Mesenchymal stem cell (in vitro differentiated cells and primary cell): ENCODE measurements at regions not wholly inside any gene's neighbourhood (a gene's known extent, or its start where the extent isn't known, plus 50 kb on each side); places are given as distances from the start of the nearest gene placed in this dataset.

Experiments
- DNase-seq: peaks from one replicate; pipeline ENCODE4 v3.0.0-alpha.2; 2013
- H2AFZ ChIP-seq: one replicate; pipeline ENCODE4 v1.6.1; 2013; ENCODE audit warnings: low read depth, mild to moderate bottlenecking, control low read depth, inconsistent platforms, low read length, moderate library complexity
- H2AK5ac ChIP-seq: 2 replicates; pipeline ENCODE4 v1.6.1; 2013; ENCODE audit warnings: low read length, moderate library complexity, mild to moderate bottlenecking, inconsistent platforms; ENCODE audit not compliant: severe bottlenecking
- H2BK120ac ChIP-seq: one replicate; pipeline ENCODE4 v1.6.1; 2013; ENCODE audit warnings: low read depth, mild to moderate bottlenecking, inconsistent platforms, low read length, moderate library complexity
- H2BK12ac ChIP-seq, 2 experiments: one replicate each; pipeline ENCODE4 v1.6.1; 2013; ENCODE audit warnings: inconsistent platforms in 2 of 2, low read length in 2 of 2, mild to moderate bottlenecking in 2 of 2, moderate library complexity in 2 of 2, control low read depth in 1 of 2
- H2BK15ac ChIP-seq: one replicate; pipeline ENCODE4 v1.6.1; 2013; ENCODE audit warnings: mild to moderate bottlenecking, low read depth, inconsistent platforms; ENCODE audit not compliant: poor library complexity, severe bottlenecking
- H2BK5ac ChIP-seq: 2 replicates; pipeline ENCODE4 v1.6.1; 2013; ENCODE audit warnings: low read depth, mild to moderate bottlenecking, low read length, control low read depth, inconsistent platforms; ENCODE audit not compliant: poor library complexity, severe bottlenecking
- H3K14ac ChIP-seq, 2 experiments: one replicate each; pipeline ENCODE4 v1.6.1; 2013; ENCODE audit warnings: inconsistent platforms in 2 of 2, low read length in 2 of 2, control low read depth in 1 of 2, mild to moderate bottlenecking in 1 of 2, moderate library complexity in 1 of 2
- H3K18ac ChIP-seq, 2 experiments: one replicate each; pipeline ENCODE4 v1.6.1; 2013; ENCODE audit warnings: inconsistent platforms in 2 of 2, low read length in 2 of 2, control low read depth in 1 of 2, low read depth in 1 of 2, mild to moderate bottlenecking in 1 of 2
- H3K23ac ChIP-seq, 2 experiments: one replicate each; pipeline ENCODE4 v1.6.1; 2013; ENCODE audit warnings: inconsistent platforms in 2 of 2, low read length in 2 of 2, mild to moderate bottlenecking in 2 of 2, moderate library complexity in 2 of 2, control low read depth in 1 of 2
- H3K27ac ChIP-seq: 2 replicates; pipeline ENCODE4 v1.5.1; 2013; ENCODE audit warnings: mild to moderate bottlenecking, moderate library complexity, low read length, control low read depth, inconsistent platforms; ENCODE audit not compliant: poor library complexity, severe bottlenecking
- H3K27me3 ChIP-seq, 2 experiments: 2 replicates each; pipeline versions ENCODE4 v1.6.1 to v1.7.0; 2013; ENCODE audit warnings: low read length in 2 of 2, mild to moderate bottlenecking in 2 of 2, moderate library complexity in 2 of 2, control low read depth in 1 of 2, inconsistent platforms in 1 of 2; ENCODE audit not compliant: control insufficient read depth in 1 of 2, insufficient read depth in 1 of 2
- H3K36me3 ChIP-seq, 2 experiments: 2 replicates each; pipeline versions ENCODE4 v1.6.1 to v1.7.0; 2013; ENCODE audit warnings: low read length in 2 of 2, control low read depth in 1 of 2, inconsistent platforms in 1 of 2, low read depth in 1 of 2, mild to moderate bottlenecking in 1 of 2; ENCODE audit not compliant: insufficient read depth in 2 of 2, control insufficient read depth in 1 of 2
- H3K4ac ChIP-seq, 2 experiments: one replicate each; pipeline ENCODE4 v1.6.1; 2013; ENCODE audit warnings: inconsistent platforms in 2 of 2, low read length in 2 of 2, mild to moderate bottlenecking in 2 of 2, moderate library complexity in 2 of 2, control low read depth in 1 of 2, low read depth in 1 of 2
- H3K4me1 ChIP-seq: 2 replicates; pipeline ENCODE4 v1.6.1; 2013; ENCODE audit warnings: low read depth, low read length, control low read depth; ENCODE audit not compliant: control insufficient read depth, insufficient read depth
- H3K4me2 ChIP-seq: 2 replicates; pipeline ENCODE4 v1.6.1; 2013; ENCODE audit warnings: low read length, mild to moderate bottlenecking, inconsistent platforms; ENCODE audit not compliant: poor library complexity, severe bottlenecking
- H3K4me3 ChIP-seq, 2 experiments: 2 replicates each; pipeline versions ENCODE4 v1.5.1 to v1.7.0; 2013; ENCODE audit warnings: low read length in 2 of 2, mild to moderate bottlenecking in 2 of 2, control low read depth in 1 of 2, low read depth in 1 of 2; ENCODE audit not compliant: insufficient read depth in 1 of 2
- H3K79me1 ChIP-seq: replicated peaks from 2 replicates; pipeline ENCODE4 v1.6.1; 2013; ENCODE audit warnings: mild to moderate bottlenecking, control low read depth, low read length, inconsistent platforms; ENCODE audit not compliant: poor library complexity, severe bottlenecking
- H3K9ac ChIP-seq: 2 replicates; pipeline ENCODE4 v1.7.0; 2013; ENCODE audit warnings: mild to moderate bottlenecking, low read length, moderate library complexity
- H3K9me3 ChIP-seq: 2 replicates; pipeline ENCODE4 v1.7.0; 2013; ENCODE audit warnings: mild to moderate bottlenecking, low read length; ENCODE audit not compliant: control insufficient read depth
- H4K8ac ChIP-seq: one replicate; pipeline ENCODE4 v1.6.1; 2013; ENCODE audit warnings: inconsistent platforms, mild to moderate bottlenecking, low read length, moderate library complexity
- H4K91ac ChIP-seq: one replicate; pipeline ENCODE4 v1.6.1; 2013; ENCODE audit warnings: mild to moderate bottlenecking, low read length, inconsistent platforms
- WGBS: methylation state at CpG from one replicate; pipeline ENCODE4 v1.1.7; 2013; ENCODE audit warnings: mixed read lengths; 5-methylcytosine and 5-hydroxymethylcytosine counted together

GRCh38 chr12:83220774-83221173 is 534.1 kb downstream of the TMTC2 start:
- H4K8ac ChIP-seq: no peak overlapping the region
- no peak overlapping the region for H3K4ac ChIP-seq
- no peaks in the 10 kb centered on the region for H3K4me1 ChIP-seq
- no peak overlapping the region for H3K4me2 ChIP-seq
- no peak overlapping the region for H2BK120ac ChIP-seq
- H2AFZ ChIP-seq: no peak overlapping the region
- H3K23ac ChIP-seq: no peak overlapping the region
- no peaks in the 10 kb centered on the region for H3K27me3 ChIP-seq
- H2BK5ac ChIP-seq: no peak overlapping the region
- no peaks in the 10 kb centered on the region for H3K36me3 ChIP-seq
- H3K27ac ChIP-seq: no peak overlapping the region
- H3K18ac ChIP-seq: no peak overlapping the region
- no peak for DNase-seq
- no peak overlapping the region for H3K14ac ChIP-seq
- H2AK5ac ChIP-seq: no peak overlapping the region
- H3K79me1 ChIP-seq: no peaks in the 10 kb centered on the region
- no peak overlapping the region for H3K4me3 ChIP-seq
- H2BK12ac ChIP-seq: no peak overlapping the region
- WGBS: no CpG with 5 or more reads among the region's 2 CpGs
- H4K91ac ChIP-seq: no peak overlapping the region
- no peak overlapping the region for H3K9ac ChIP-seq
- H2BK15ac ChIP-seq: no peak overlapping the region
- no peaks in the 10 kb centered on the region for H3K9me3 ChIP-seq

GRCh38 chr12:83216230-83216629 is 529.5 kb downstream of the TMTC2 start:
- H2BK120ac ChIP-seq: no peak overlapping the region
- no peak overlapping the region for H2BK5ac ChIP-seq
- H3K79me1 ChIP-seq: no peaks in the 10 kb centered on the region
- no peak overlapping the region for H3K27ac ChIP-seq
- H2BK15ac ChIP-seq: no peak overlapping the region
- H3K4me3 ChIP-seq: no peak overlapping the region
- no peak overlapping the region for H3K4me2 ChIP-seq
- no peak overlapping the region for H2BK12ac ChIP-seq
- H3K27me3 ChIP-seq: no peaks in the 10 kb centered on the region
- H3K18ac ChIP-seq: no peak overlapping the region
- H3K9me3 ChIP-seq: no peaks in the 10 kb centered on the region
- no peak overlapping the region for H4K8ac ChIP-seq
- H2AFZ ChIP-seq: no peak overlapping the region
- H4K91ac ChIP-seq: no peak overlapping the region
- H3K36me3 ChIP-seq: no peaks in the 10 kb centered on the region
- H3K9ac ChIP-seq: no peak overlapping the region
- H3K23ac ChIP-seq: no peak overlapping the region
- no peak overlapping the region for H3K14ac ChIP-seq
- no peak overlapping the region for H3K4ac ChIP-seq
- 100% methylated on average over 1 of the region's 3 CpGs for WGBS
- no peak overlapping the region for H2AK5ac ChIP-seq
- H3K4me1 ChIP-seq: no peaks in the 10 kb centered on the region
- no peak for DNase-seq

GRCh38 chr12:83214185-83214584 is 527.5 kb downstream of the TMTC2 start:
- H3K27me3 ChIP-seq: no peaks in the 10 kb centered on the region
- no peak overlapping the region for H3K18ac ChIP-seq
- H2BK120ac ChIP-seq: no peak overlapping the region
- H3K36me3 ChIP-seq: no peaks in the 10 kb centered on the region
- H2BK5ac ChIP-seq: no peak overlapping the region
- H3K4me2 ChIP-seq: no peak overlapping the region
- H4K8ac ChIP-seq: no peak overlapping the region
- H2BK15ac ChIP-seq: no peak overlapping the region
- H3K4me3 ChIP-seq: no peak overlapping the region
- DNase-seq: no peak
- no peak overlapping the region for H3K9ac ChIP-seq
- H3K79me1 ChIP-seq: no peaks in the 10 kb centered on the region
- WGBS: 79% methylated on average over 1 of the region's 1 CpG
- H3K14ac ChIP-seq: no peak overlapping the region
- no peak overlapping the region for H2BK12ac ChIP-seq
- H3K27ac ChIP-seq: no peak overlapping the region
- no peak overlapping the region for H2AFZ ChIP-seq
- H3K4ac ChIP-seq: no peak overlapping the region
- H3K23ac ChIP-seq: no peak overlapping the region
- H3K9me3 ChIP-seq: no peaks in the 10 kb centered on the region
- H3K4me1 ChIP-seq: no peaks in the 10 kb centered on the region
- no peak overlapping the region for H2AK5ac ChIP-seq
- H4K91ac ChIP-seq: no peak overlapping the region

GRCh38 chr12:83210933-83211332 is 524.2 kb downstream of the TMTC2 start:
- no peaks in the 10 kb centered on the region for H3K27me3 ChIP-seq
- H3K27ac ChIP-seq: no peak overlapping the region

More at GRCh38 chr12:83210933-83211332, 524.2 kb downstream of the TMTC2 start:
- Histone ChIP-seq H3K4me2 (no peak overlapping the region), H3K4me3 (no peak overlapping the region), H3K4me1 (no peaks in the 10 kb centered on the region), H2BK12ac (no peak overlapping the region), H2BK120ac (no peak overlapping the region), H3K9me3 (no peaks in the 10 kb centered on the region), H4K91ac (no peak overlapping the region), H3K4ac (no peak overlapping the region), H2BK5ac (no peak overlapping the region), H4K8ac (no peak overlapping the region), H2AK5ac (no peak overlapping the region), H2AFZ (no peak overlapping the region), H3K79me1 (no peaks in the 10 kb centered on the region), H3K18ac (no peak overlapping the region), H3K36me3 (no peaks in the 10 kb centered on the region), H3K23ac (no peak overlapping the region), H3K14ac (no peak overlapping the region), H2BK15ac (no peak overlapping the region), H3K9ac (no peak overlapping the region)
- WGBS: 50% methylated on average over 1 of the region's 2 CpGs
- DNase-seq: no peak
